GM12878 (cell line): ENCODE measurements at regions not wholly inside any gene's neighbourhood (a gene's known extent, or its start where the extent isn't known, plus 50 kb on each side); places are given as distances from the start of the nearest gene placed in this dataset.

Experiments
- ATAC-seq: fragments of 200-7000 bp; cut with Tn5 transposase; 3 replicates; pipeline ENCODE4 v1.9.1; 2020; ENCODE audit warnings: mild to moderate bottlenecking, moderate library complexity
- BruUV-seq: library from RNA; stranded (reverse); fragments of 400-500 nt; replicated peaks from 2 replicates; lab custom pipeline; 2021; lab: Mats Ljungman, UMichigan
- CTCF ChIA-PET: fragments of 300-600 bp; sonication (Branson Sonifier 250); formaldehyde crosslinking; extraction: SDS; loops from one replicate; lab custom pipeline; 2021; ENCODE audit warnings: inconsistent platforms; lab: Yijun Ruan, JAX
- POLR2A ChIA-PET: fragments of 350-600 bp; formaldehyde crosslinking; extraction: SDS; loops from one replicate; lab custom pipeline; 2021; ENCODE audit warnings: inconsistent platforms; lab: Charles Lee
- RAD21 ChIA-PET: fragments of 300-600 bp; sonication (Branson Sonifier 250); formaldehyde crosslinking; loops from one replicate; lab custom pipeline; 2023; ENCODE audit warnings: antibody characterized with exemption; ENCODE audit not compliant: unreplicated experiment; lab: Charles Lee
- SMC1A ChIA-PET: fragments of 300-600 bp; sonication (Branson Sonifier 250); formaldehyde crosslinking; loops from one replicate; lab custom pipeline; 2023; ENCODE audit not compliant: unreplicated experiment, uncharacterized antibody; lab: Charles Lee
- DNase-seq: peaks from one replicate; pipeline ENCODE4 v3.0.0-alpha.2; 2011; ENCODE audit warnings: low read depth, low spot score
- FAIRE-seq: peaks from 3 replicates; lab custom pipeline; 2011; peaks lifted over from hg19 to GRCh38; lab: Jason Lieb, UNC
- H2AFZ ChIP-seq: 2 replicates; pipeline ENCODE4 v1.6.0; 2011; ENCODE audit warnings: low read depth, low read length, control low read depth; ENCODE audit not compliant: control insufficient read depth
- H3K27ac ChIP-seq: 2 replicates; pipeline ENCODE4 v1.5.1; 2011; ENCODE audit warnings: control low read depth; ENCODE audit not compliant: control insufficient read depth, insufficient read depth
- H3K27me3 ChIP-seq, 2 experiments: replicated peaks in 1 of 2; 2 replicates each; pipeline versions ENCODE4 v1.6.0 to v1.6.1; 2011; ENCODE audit warnings: low read length in 1 of 2; ENCODE audit not compliant: control insufficient read depth in 2 of 2, insufficient read depth in 2 of 2
- H3K36me3 ChIP-seq, 2 experiments: 2 replicates each; pipeline ENCODE4 v1.5.1; 2011; ENCODE audit warnings: low read length in 1 of 2; ENCODE audit not compliant: control insufficient read depth in 2 of 2, insufficient read depth in 2 of 2
- H3K4me1 ChIP-seq: 2 replicates; pipeline ENCODE4 v1.6.1; 2011; ENCODE audit warnings: mild to moderate bottlenecking, low read length, moderate library complexity, mixed read lengths; ENCODE audit not compliant: control insufficient read depth, insufficient read depth
- H3K4me2 ChIP-seq: 2 replicates; pipeline ENCODE4 v1.6.0; 2011; ENCODE audit warnings: control low read depth; ENCODE audit not compliant: control insufficient read depth, insufficient read depth
- H3K4me3 ChIP-seq: fragments of 200-600 bp; sonication (generic); 2 replicates; pipeline ENCODE4 v1.5.1; 2016
- H3K79me2 ChIP-seq: 2 replicates; pipeline ENCODE4 v1.6.0; 2011; ENCODE audit warnings: low read length; ENCODE audit not compliant: control insufficient read depth, insufficient read depth
- H3K9ac ChIP-seq: 2 replicates; pipeline ENCODE4 v1.8.0; 2011; ENCODE audit warnings: low read length, control low read depth, mixed read lengths; ENCODE audit not compliant: control insufficient read depth, insufficient read depth
- H3K9me3 ChIP-seq: replicated peaks from 3 replicates; pipeline ENCODE4 v1.5.1; 2011; ENCODE audit warnings: mild to moderate bottlenecking, low read length; ENCODE audit not compliant: control insufficient read depth, insufficient read depth
- H4K20me1 ChIP-seq: 2 replicates; pipeline ENCODE4 v1.6.0; 2011; ENCODE audit not compliant: control insufficient read depth, insufficient read depth
- BACH1 ChIP-seq: fragments of 450-650 bp; IDR thresholded peaks from 2 replicates; pipeline ENCODE4 v1.6.1; 2017; ENCODE audit warnings: mild to moderate bottlenecking, borderline replicate concordance
- BCLAF1 ChIP-seq: fragments of 450-650 bp; IDR thresholded peaks from 2 replicates; pipeline ENCODE4 v1.6.1; 2017; ENCODE audit warnings: antibody characterized with exemption, mild to moderate bottlenecking, moderate library complexity
- DPF2 ChIP-seq: fragments of 450-650 bp; IDR thresholded peaks from 2 replicates; pipeline ENCODE4 v1.6.1; 2017; ENCODE audit warnings: mild to moderate bottlenecking
- EP300 ChIP-seq, 2 experiments: fragments of 150-350 bp in 1 of 2; IDR thresholded peaks; 2 replicates each; pipeline ENCODE4 v1.6.1; 2011 to 2012; ENCODE audit warnings: low read depth in 2 of 2, low read length in 2 of 2, borderline replicate concordance in 1 of 2, improper control_type of control experiment in 1 of 2, inconsistent platforms in 1 of 2; ENCODE audit not compliant: control insufficient read depth in 1 of 2
- ESRRA ChIP-seq: IDR thresholded peaks from 2 replicates; pipeline ENCODE4 v1.6.1; 2012; ENCODE audit warnings: mild to moderate bottlenecking, low read length, improper control_type of control experiment
- JUND ChIP-seq: IDR thresholded peaks from 2 replicates; pipeline ENCODE4 v1.6.1; 2012; ENCODE audit warnings: low read depth, mild to moderate bottlenecking, low read length, improper control_type of control experiment, moderate library complexity
- KLF5 ChIP-seq: fragments of 450-650 bp; IDR thresholded peaks from 2 replicates; pipeline ENCODE4 v1.6.1; 2014; ENCODE audit warnings: mild to moderate bottlenecking; ENCODE audit not compliant: partially characterized antibody
- MTA3 ChIP-seq: IDR thresholded peaks from 2 replicates; pipeline ENCODE4 v1.6.1; 2012; ENCODE audit warnings: low read length, inconsistent platforms, borderline replicate concordance
- MYC ChIP-seq: IDR thresholded peaks from 2 replicates; pipeline ENCODE4 v1.6.1; 2011; ENCODE audit warnings: mild to moderate bottlenecking, low read length, moderate library complexity, inconsistent platforms; ENCODE audit not compliant: insufficient read depth, insufficient replicate concordance, insufficient read length, severe bottlenecking
- NR2F1 ChIP-seq: fragments of 450-650 bp; conservative IDR thresholded peaks from 2 replicates; pipeline ENCODE4 v1.6.1; 2017; ENCODE audit warnings: mild to moderate bottlenecking
- RBBP5 ChIP-seq: fragments of 200-600 bp; sonication (generic); conservative IDR thresholded peaks from 2 replicates; pipeline ENCODE4 v1.6.1; 2016
- ZNF217 ChIP-seq: fragments of 450-650 bp; IDR thresholded peaks from 2 replicates; pipeline ENCODE4 v1.6.1; 2017; ENCODE audit warnings: antibody characterized with exemption, mild to moderate bottlenecking
- ZZZ3 ChIP-seq: IDR thresholded peaks from 2 replicates; pipeline ENCODE4 v1.6.1; 2011; ENCODE audit warnings: low read depth; ENCODE audit not compliant: control insufficient read depth, insufficient read length
- in situ Hi-C: fragments of 300-500 bp; cut with MboI; formaldehyde crosslinking; loops from 9 replicates; pipeline ENCODE4 v1.14.3; 2018; ENCODE audit warnings: mixed read lengths
- intact Hi-C: fragments of 100-400 bp; cut with micrococcal nuclease; formaldehyde crosslinking; loops from one replicate; pipeline ENCODE4 v1.14.2; 2022; ENCODE audit not compliant: unreplicated experiment
- TF ChIP-seq, protein P1 (sequence below): fragments of 450-650 bp; conservative IDR thresholded peaks from 2 replicates; pipeline ENCODE4 v1.6.1; 2017; ENCODE audit warnings: mild to moderate bottlenecking, moderate library complexity

DNA sequence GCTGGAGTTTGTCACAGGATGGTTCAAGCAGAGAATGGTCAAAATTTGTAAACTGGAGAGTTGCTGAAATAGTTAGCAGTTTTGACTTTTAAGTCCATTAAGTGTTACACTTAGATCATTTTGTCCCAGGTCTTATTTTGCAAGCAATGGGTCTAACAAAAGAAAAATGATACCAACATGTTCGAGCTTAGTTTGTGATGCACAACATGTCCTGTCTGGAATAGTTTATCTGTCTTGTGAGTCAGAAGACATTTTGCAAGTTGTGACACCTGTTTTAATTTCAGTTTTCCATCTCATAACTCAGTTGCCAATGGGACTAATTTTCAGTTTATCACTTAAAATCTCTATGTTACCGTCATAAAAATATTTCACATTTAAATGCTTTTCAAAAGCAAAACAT, 929.8 kb downstream of the CDH18 start (continued):
- TF ChIP-seq ESRRA (no peak), BACH1 (no peak), KLF5 (no peak), JUND (no peak), ZNF217 (no peak), RBBP5 (no peak), MYC (no peak)
- TF ChIP-seq, protein P1, sequence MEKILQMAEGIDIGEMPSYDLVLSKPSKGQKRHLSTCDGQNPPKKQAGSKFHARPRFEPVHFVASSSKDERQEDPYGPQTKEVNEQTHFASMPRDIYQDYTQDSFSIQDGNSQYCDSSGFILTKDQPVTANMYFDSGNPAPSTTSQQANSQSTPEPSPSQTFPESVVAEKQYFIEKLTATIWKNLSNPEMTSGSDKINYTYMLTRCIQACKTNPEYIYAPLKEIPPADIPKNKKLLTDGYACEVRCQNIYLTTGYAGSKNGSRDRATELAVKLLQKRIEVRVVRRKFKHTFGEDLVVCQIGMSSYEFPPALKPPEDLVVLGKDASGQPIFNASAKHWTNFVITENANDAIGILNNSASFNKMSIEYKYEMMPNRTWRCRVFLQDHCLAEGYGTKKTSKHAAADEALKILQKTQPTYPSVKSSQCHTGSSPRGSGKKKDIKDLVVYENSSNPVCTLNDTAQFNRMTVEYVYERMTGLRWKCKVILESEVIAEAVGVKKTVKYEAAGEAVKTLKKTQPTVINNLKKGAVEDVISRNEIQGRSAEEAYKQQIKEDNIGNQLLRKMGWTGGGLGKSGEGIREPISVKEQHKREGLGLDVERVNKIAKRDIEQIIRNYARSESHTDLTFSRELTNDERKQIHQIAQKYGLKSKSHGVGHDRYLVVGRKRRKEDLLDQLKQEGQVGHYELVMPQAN: no peak

GRCh38 chr5:19064094-19064493, 923.9 kb downstream of the CDH18 start:
- no peaks in the 10 kb centered on the region for H4K20me1 ChIP-seq
- H3K4me2 ChIP-seq: no peak overlapping the region
- ChIA-PET CTCF (no interaction called here), POLR2A (no interaction called here), SMC1A (no interaction called here), RAD21 (no interaction called here)
- H3K9me3 ChIP-seq: no peaks in the 10 kb centered on the region
- H3K4me3 ChIP-seq: no peak overlapping the region
- TF ChIP-seq ZZZ3 (no peak), DPF2 (no peak), EP300 (IDR thresholded peaks at IDR 0.05; ENCODE audit: borderline replicate concordance in 1 of 2, control insufficient read depth in 1 of 2, low read depth in 2 of 2, low read length in 2 of 2) (no peak), NR2F1 (no peak), BCLAF1 (no peak), MTA3 (no peak)
- no TSS peak for BruUV-seq
- no peaks in the 10 kb centered on the region for H3K36me3 ChIP-seq
- no peaks in the 10 kb centered on the region for H3K27me3 ChIP-seq
- intact Hi-C loops (no loop called here), in situ Hi-C loops (no loop called here)
- no peaks in the 10 kb centered on the region for H3K79me2 ChIP-seq
- no peak for ATAC-seq
- no peak overlapping the region for H3K27ac ChIP-seq
- H3K4me1 ChIP-seq: no peaks in the 10 kb centered on the region
- FAIRE-seq: no peak
- H2AFZ ChIP-seq: no peak overlapping the region
- H3K9ac ChIP-seq: no peak overlapping the region
- DNase-seq: no peak
